ENCODE measurements at regions not wholly inside any gene's neighbourhood (a gene's known extent, or its start where the extent isn't known, plus 50 kb on each side); places are given as distances from the start of the nearest gene placed in this dataset.

- TF ChIP-seq CTCF (IDR thresholded peaks at IDR 0.05) = no peak
- no peak for TF ChIP-seq POLR2A (IDR thresholded peaks at IDR 0.05)
Observed at GRCh38 chr2:129296806-129297205, 682.7 kb upstream of the RAB6C start.

Measured in testis (tissue), 2 donors.